ENCODE measurements at regions not wholly inside any gene's neighbourhood (a gene's known extent, or its start where the extent isn't known, plus 50 kb on each side); places are given as distances from the start of the nearest gene placed in this dataset.
"Not testable (repeated sequence)": the region's sequence is repeated elsewhere in the genome, so short reads cannot be mapped to it uniquely, and the experiment has no call there.

GRCh38 chr10:56096226-56096517, 264.9 kb downstream of the ZWINT start:
- intact Hi-C loops (cut with micrococcal nuclease) = no loop called here

GRCh38 chr10:56095506-56096225, 265.4 kb downstream of the ZWINT start:
- ChIA-PET CTCF (no interaction called here), POLR2A (no interaction called here)
- TF ChIP-seq, protein P1, sequence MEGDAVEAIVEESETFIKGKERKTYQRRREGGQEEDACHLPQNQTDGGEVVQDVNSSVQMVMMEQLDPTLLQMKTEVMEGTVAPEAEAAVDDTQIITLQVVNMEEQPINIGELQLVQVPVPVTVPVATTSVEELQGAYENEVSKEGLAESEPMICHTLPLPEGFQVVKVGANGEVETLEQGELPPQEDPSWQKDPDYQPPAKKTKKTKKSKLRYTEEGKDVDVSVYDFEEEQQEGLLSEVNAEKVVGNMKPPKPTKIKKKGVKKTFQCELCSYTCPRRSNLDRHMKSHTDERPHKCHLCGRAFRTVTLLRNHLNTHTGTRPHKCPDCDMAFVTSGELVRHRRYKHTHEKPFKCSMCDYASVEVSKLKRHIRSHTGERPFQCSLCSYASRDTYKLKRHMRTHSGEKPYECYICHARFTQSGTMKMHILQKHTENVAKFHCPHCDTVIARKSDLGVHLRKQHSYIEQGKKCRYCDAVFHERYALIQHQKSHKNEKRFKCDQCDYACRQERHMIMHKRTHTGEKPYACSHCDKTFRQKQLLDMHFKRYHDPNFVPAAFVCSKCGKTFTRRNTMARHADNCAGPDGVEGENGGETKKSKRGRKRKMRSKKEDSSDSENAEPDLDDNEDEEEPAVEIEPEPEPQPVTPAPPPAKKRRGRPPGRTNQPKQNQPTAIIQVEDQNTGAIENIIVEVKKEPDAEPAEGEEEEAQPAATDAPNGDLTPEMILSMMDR (IDR thresholded peaks at IDR 0.05) = no peak
- no peaks in the 10 kb centered on the region for H3K4me1 Mint-ChIP-seq
- no peaks in the 10 kb centered on the region for H3K27me3 Mint-ChIP-seq
- intact Hi-C loops (cut with micrococcal nuclease) = no loop called here
- ATAC-seq (ENCODE audit: low read depth) (no peak), DNase-seq (no peak)
- peaks cover 5% of the 10 kb centered on the region for H3K9me3 Mint-ChIP-seq
- no peak overlapping the region for H3K4me3 Mint-ChIP-seq
- no peak overlapping the region for H3K27ac Mint-ChIP-seq
- no peaks in the 10 kb centered on the region for H3K36me3 Mint-ChIP-seq (ENCODE audit: low read depth)

More at GRCh38 chr10:56096226-56096517, 264.9 kb downstream of the ZWINT start:
- ATAC-seq (ENCODE audit: low read depth) (no peak), DNase-seq (no peak)
- POLR2A ChIA-PET = no interaction called here
- no peaks in the 10 kb centered on the region for H3K4me1 Mint-ChIP-seq
- no peak overlapping the region for H3K27ac Mint-ChIP-seq
- no peak overlapping the region for H3K4me3 Mint-ChIP-seq
- no peaks in the 10 kb centered on the region for H3K27me3 Mint-ChIP-seq
- CTCF ChIA-PET = no interaction called here
- TF ChIP-seq, protein P1 (IDR thresholded peaks at IDR 0.05) = no peak
- peaks cover 4% of the 10 kb centered on the region for H3K9me3 Mint-ChIP-seq
- no peaks in the 10 kb centered on the region for H3K36me3 Mint-ChIP-seq (ENCODE audit: low read depth)

GRCh38 chr10:56093645-56094044, 267.4 kb downstream of the ZWINT start:
- H3K4me3 Mint-ChIP-seq; H3K27me3 Mint-ChIP-seq; H3K4me1 Mint-ChIP-seq; H3K36me3 Mint-ChIP-seq (ENCODE audit: low read depth); intact Hi-C loops (cut with micrococcal nuclease); H3K9me3 Mint-ChIP-seq; H3K27ac Mint-ChIP-seq; POLR2A ChIA-PET; DNase-seq; ATAC-seq (ENCODE audit: low read depth); CTCF ChIA-PET: not testable (repeated sequence)

DNA sequence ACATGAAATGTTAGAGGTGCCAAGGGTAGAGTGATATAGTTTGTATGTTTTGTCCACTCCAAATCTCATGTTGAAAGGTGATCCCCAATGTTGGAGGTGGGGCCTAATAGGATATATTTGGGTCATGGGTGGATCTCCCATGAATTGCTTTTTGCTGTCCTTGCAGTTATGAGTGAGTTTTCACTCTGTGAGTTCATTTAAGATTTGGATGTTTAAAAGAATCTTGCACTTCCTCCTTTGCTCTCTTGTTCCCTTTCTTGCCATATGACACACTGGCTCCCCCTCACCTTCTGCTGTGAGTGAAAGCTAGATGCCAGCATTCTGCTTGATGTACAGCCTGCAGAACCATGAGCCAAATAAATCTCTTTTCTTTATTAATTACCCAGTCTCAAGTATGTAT, 269.2 kb downstream of the ZWINT start:
- CTCF ChIA-PET = no interaction called here

GRCh38 chr10:56090914-56091540, 270.0 kb downstream of the ZWINT start:
- Mint-ChIP-seq H3K4me1 (no peaks in the 10 kb centered on the region), H3K27ac (no peak overlapping the region), H3K4me3 (no peak overlapping the region), H3K9me3 (peaks cover 13% of the 10 kb centered on the region), H3K36me3 (ENCODE audit: low read depth) (no peaks in the 10 kb centered on the region), H3K27me3 (no peaks in the 10 kb centered on the region)
- intact Hi-C loops (cut with micrococcal nuclease) = no loop called here
- ATAC-seq (ENCODE audit: low read depth) (no peak), DNase-seq (no peak)
- CTCF ChIA-PET = no interaction called here
- TF ChIP-seq, protein P1 (IDR thresholded peaks at IDR 0.05) = no peak
- POLR2A ChIA-PET = no interaction called here

More for the DNA sequence above, 269.2 kb downstream of the ZWINT start:
- Mint-ChIP-seq H3K9me3 (peaks cover 13% of the 10 kb centered on the region), H3K4me3 (no peak overlapping the region), H3K27me3 (no peaks in the 10 kb centered on the region), H3K4me1 (no peaks in the 10 kb centered on the region), H3K36me3 (ENCODE audit: low read depth) (no peaks in the 10 kb centered on the region), H3K27ac (no peak overlapping the region)
- intact Hi-C loops (cut with micrococcal nuclease) = no loop called here
- TF ChIP-seq, protein P1 (IDR thresholded peaks at IDR 0.05) = no peak
- DNase-seq = no peak
- POLR2A ChIA-PET = no interaction called here
- ATAC-seq (ENCODE audit: low read depth) = no peak

Data from activated B cell treated with CpG ODN at 0.5 μM for 24 hours (primary cell).